ENCODE measurements at regions not wholly inside any gene's neighbourhood (a gene's known extent, or its start where the extent isn't known, plus 50 kb on each side); places are given as distances from the start of the nearest gene placed in this dataset.

DNA sequence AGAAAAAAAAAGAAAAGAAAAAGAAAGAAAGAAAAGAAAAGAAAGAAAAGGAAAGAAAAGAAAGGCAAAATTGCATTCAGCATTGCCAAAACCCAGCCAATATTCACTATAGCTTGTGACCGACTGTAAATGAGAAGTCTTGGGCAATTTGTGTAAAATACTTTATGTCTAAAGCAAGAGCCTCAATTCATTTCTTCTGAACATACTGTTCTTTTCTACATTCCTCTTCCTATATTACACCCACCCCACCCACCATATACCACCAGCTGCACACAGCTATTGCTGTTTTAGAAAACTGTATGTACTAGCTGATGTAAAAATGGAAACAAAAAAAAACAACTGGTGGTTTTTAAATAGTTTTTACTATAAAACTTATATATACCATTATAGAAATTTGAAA is 156.9 kb upstream of the TTC29 start (continued):
- TF ChIP-seq, protein P1, sequence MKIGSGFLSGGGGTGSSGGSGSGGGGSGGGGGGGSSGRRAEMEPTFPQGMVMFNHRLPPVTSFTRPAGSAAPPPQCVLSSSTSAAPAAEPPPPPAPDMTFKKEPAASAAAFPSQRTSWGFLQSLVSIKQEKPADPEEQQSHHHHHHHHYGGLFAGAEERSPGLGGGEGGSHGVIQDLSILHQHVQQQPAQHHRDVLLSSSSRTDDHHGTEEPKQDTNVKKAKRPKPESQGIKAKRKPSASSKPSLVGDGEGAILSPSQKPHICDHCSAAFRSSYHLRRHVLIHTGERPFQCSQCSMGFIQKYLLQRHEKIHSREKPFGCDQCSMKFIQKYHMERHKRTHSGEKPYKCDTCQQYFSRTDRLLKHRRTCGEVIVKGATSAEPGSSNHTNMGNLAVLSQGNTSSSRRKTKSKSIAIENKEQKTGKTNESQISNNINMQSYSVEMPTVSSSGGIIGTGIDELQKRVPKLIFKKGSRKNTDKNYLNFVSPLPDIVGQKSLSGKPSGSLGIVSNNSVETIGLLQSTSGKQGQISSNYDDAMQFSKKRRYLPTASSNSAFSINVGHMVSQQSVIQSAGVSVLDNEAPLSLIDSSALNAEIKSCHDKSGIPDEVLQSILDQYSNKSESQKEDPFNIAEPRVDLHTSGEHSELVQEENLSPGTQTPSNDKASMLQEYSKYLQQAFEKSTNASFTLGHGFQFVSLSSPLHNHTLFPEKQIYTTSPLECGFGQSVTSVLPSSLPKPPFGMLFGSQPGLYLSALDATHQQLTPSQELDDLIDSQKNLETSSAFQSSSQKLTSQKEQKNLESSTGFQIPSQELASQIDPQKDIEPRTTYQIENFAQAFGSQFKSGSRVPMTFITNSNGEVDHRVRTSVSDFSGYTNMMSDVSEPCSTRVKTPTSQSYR (CRISPR knock-in tag; IDR thresholded peaks at IDR 0.05): no peak
- TF ChIP-seq, protein P2, sequence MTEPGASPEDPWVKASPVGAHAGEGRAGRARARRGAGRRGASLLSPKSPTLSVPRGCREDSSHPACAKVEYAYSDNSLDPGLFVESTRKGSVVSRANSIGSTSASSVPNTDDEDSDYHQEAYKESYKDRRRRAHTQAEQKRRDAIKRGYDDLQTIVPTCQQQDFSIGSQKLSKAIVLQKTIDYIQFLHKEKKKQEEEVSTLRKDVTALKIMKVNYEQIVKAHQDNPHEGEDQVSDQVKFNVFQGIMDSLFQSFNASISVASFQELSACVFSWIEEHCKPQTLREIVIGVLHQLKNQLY (CRISPR knock-in tag; IDR thresholded peaks at IDR 0.05): no peak

DNA sequence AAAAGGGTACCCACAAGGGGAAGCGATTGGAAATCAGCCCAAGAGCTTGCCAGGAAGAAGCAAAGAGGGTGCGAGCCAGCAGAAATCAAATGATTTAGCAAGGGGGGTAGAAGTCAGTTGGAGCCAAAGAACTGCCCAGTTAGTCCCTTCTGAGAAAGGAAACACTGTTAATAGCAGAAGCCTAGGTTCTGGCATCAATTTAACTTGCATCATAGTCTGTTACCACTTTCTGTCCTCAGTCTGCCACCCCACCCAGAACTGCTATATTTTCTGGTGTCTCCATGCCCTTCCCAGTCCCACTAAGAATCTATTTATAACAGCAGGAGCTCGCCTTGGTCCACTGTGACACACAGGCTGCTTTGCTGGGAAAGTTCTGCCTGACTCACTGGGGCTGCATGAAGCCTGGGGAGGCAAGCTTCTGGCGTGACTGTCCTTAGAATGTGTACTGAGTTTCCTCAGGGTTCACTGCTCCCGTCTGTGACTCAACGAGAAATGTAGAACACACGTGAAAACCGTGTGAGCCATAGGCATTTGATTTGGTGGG is 157.8 kb upstream of the TTC29 start:
- no peak overlapping the region for H3K4me3 Mint-ChIP-seq
- H3K4me1 Mint-ChIP-seq: no peaks in the 10 kb centered on the region
- ATAC-seq (no peak; the same call in 1 of the 2 replicates), DNase-seq (ENCODE audit: low spot score) (no peak)
- no peaks in the 10 kb centered on the region for H3K27me3 Mint-ChIP-seq (ENCODE audit: low read depth)
- no peaks in the 10 kb centered on the region for H3K9me3 Mint-ChIP-seq
- TF ChIP-seq SP1 (CRISPR knock-in tag; conservative IDR thresholded peaks at IDR 0.05) (no peak), RORB (CRISPR knock-in tag; IDR thresholded peaks at IDR 0.05) (no peak), PRRX2 (CRISPR knock-in tag; IDR thresholded peaks at IDR 0.05) (no peak), MXD4 (CRISPR knock-in tag; IDR thresholded peaks at IDR 0.05; ENCODE audit: borderline replicate concordance) (no peak), KAT7 (CRISPR knock-in tag; IDR thresholded peaks at IDR 0.05; ENCODE audit: borderline replicate concordance) (no peak), CREB1 (CRISPR knock-in tag; IDR thresholded peaks at IDR 0.05) (no peak), EMX1 (CRISPR knock-in tag; IDR thresholded peaks at IDR 0.05) (no peak), ZNF263 (CRISPR knock-in tag; IDR thresholded peaks at IDR 0.05; ENCODE audit: low read depth) (no peak)
- TF ChIP-seq, protein P3, sequence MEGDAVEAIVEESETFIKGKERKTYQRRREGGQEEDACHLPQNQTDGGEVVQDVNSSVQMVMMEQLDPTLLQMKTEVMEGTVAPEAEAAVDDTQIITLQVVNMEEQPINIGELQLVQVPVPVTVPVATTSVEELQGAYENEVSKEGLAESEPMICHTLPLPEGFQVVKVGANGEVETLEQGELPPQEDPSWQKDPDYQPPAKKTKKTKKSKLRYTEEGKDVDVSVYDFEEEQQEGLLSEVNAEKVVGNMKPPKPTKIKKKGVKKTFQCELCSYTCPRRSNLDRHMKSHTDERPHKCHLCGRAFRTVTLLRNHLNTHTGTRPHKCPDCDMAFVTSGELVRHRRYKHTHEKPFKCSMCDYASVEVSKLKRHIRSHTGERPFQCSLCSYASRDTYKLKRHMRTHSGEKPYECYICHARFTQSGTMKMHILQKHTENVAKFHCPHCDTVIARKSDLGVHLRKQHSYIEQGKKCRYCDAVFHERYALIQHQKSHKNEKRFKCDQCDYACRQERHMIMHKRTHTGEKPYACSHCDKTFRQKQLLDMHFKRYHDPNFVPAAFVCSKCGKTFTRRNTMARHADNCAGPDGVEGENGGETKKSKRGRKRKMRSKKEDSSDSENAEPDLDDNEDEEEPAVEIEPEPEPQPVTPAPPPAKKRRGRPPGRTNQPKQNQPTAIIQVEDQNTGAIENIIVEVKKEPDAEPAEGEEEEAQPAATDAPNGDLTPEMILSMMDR (IDR thresholded peaks at IDR 0.05): no peak
- TF ChIP-seq, protein P4, sequence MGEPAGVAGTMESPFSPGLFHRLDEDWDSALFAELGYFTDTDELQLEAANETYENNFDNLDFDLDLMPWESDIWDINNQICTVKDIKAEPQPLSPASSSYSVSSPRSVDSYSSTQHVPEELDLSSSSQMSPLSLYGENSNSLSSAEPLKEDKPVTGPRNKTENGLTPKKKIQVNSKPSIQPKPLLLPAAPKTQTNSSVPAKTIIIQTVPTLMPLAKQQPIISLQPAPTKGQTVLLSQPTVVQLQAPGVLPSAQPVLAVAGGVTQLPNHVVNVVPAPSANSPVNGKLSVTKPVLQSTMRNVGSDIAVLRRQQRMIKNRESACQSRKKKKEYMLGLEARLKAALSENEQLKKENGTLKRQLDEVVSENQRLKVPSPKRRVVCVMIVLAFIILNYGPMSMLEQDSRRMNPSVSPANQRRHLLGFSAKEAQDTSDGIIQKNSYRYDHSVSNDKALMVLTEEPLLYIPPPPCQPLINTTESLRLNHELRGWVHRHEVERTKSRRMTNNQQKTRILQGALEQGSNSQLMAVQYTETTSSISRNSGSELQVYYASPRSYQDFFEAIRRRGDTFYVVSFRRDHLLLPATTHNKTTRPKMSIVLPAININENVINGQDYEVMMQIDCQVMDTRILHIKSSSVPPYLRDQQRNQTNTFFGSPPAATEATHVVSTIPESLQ (CRISPR knock-in tag; IDR thresholded peaks at IDR 0.05): no peak
- TF ChIP-seq, protein P5, sequence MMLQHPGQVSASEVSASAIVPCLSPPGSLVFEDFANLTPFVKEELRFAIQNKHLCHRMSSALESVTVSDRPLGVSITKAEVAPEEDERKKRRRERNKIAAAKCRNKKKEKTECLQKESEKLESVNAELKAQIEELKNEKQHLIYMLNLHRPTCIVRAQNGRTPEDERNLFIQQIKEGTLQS (CRISPR knock-in tag; conservative IDR thresholded peaks at IDR 0.05): no peak
- TF ChIP-seq, protein P6, sequence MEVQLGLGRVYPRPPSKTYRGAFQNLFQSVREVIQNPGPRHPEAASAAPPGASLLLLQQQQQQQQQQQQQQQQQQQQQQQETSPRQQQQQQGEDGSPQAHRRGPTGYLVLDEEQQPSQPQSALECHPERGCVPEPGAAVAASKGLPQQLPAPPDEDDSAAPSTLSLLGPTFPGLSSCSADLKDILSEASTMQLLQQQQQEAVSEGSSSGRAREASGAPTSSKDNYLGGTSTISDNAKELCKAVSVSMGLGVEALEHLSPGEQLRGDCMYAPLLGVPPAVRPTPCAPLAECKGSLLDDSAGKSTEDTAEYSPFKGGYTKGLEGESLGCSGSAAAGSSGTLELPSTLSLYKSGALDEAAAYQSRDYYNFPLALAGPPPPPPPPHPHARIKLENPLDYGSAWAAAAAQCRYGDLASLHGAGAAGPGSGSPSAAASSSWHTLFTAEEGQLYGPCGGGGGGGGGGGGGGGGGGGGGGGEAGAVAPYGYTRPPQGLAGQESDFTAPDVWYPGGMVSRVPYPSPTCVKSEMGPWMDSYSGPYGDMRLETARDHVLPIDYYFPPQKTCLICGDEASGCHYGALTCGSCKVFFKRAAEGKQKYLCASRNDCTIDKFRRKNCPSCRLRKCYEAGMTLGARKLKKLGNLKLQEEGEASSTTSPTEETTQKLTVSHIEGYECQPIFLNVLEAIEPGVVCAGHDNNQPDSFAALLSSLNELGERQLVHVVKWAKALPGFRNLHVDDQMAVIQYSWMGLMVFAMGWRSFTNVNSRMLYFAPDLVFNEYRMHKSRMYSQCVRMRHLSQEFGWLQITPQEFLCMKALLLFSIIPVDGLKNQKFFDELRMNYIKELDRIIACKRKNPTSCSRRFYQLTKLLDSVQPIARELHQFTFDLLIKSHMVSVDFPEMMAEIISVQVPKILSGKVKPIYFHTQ (CRISPR knock-in tag; IDR thresholded peaks at IDR 0.05): no peak
- CTCF ChIA-PET: no interaction called here
- H3K27ac Mint-ChIP-seq: no peak overlapping the region
- no peaks in the 10 kb centered on the region for H3K36me3 Mint-ChIP-seq
- POLR2A ChIA-PET: no interaction called here

Measured in WTC11 (cell line).